ENCODE measurements at regions not wholly inside any gene's neighbourhood (a gene's known extent, or its start where the extent isn't known, plus 50 kb on each side); places are given as distances from the start of the nearest gene placed in this dataset.

- Histone ChIP-seq H4K5ac (ENCODE audit: insufficient read length, low read depth, low read length) (no peak overlapping the region), H2BK15ac (ENCODE audit: low read depth, low read length) (no peak overlapping the region), H2BK20ac (ENCODE audit: low read depth, low read length, poor library complexity, severe bottlenecking) (no peak overlapping the region), H3K27ac (ENCODE audit: insufficient read length, low read depth, low read length) (no peak overlapping the region), H2AFZ (ENCODE audit: low read length) (no peak overlapping the region), H4K8ac (replicated peaks; ENCODE audit: insufficient read length, low read depth, low read length) (no peak overlapping the region), H3K27me3 (ENCODE audit: insufficient read depth, low read length) (no peaks in the 10 kb centered on the region), H3K4me2 (ENCODE audit: insufficient read depth, insufficient read length, low read length) (no peak overlapping the region), H3K79me1 (ENCODE audit: insufficient read depth, low read depth, low read length, poor library complexity, severe bottlenecking) (no peaks in the 10 kb centered on the region), H2BK5ac (ENCODE audit: insufficient read length, low read length) (no peak overlapping the region), H3K18ac (ENCODE audit: insufficient read length, low read depth, low read length) (no peak overlapping the region), H3K23ac (ENCODE audit: insufficient read length, low read depth, low read length) (no peak overlapping the region), H3K14ac (ENCODE audit: insufficient read depth, low read length) (no peak overlapping the region), H4K91ac (ENCODE audit: insufficient read length, low read depth, low read length) (no peak overlapping the region), H2BK12ac (ENCODE audit: insufficient read length, low read depth, low read length) (no peak overlapping the region), H2BK120ac (ENCODE audit: low read depth, low read length, poor library complexity, severe bottlenecking) (no peak overlapping the region), H3K56ac (ENCODE audit: insufficient read length, low read depth, low read length) (no peak overlapping the region), H4K20me1 (ENCODE audit: control insufficient read depth, insufficient read depth, insufficient read length) (no peaks in the 10 kb centered on the region), H3K9me3 (ENCODE audit: control insufficient read depth, low read depth, low read length) (no peaks in the 10 kb centered on the region), H3K4ac (ENCODE audit: low read depth, low read length) (no peak overlapping the region), H2AK5ac (ENCODE audit: insufficient read length, low read length) (no peak overlapping the region), H3K23me2 (ENCODE audit: insufficient read length, low read depth, low read length, poor library complexity, severe bottlenecking) (no peaks in the 10 kb centered on the region), H3K4me1 (ENCODE audit: insufficient read depth, low read length) (peaks cover 3% of the 10 kb centered on the region; the same call in 1 of the 2 replicates), H3K79me2 (ENCODE audit: insufficient read depth, low read length) (no peaks in the 10 kb centered on the region), H3K9ac (ENCODE audit: extremely low read depth, insufficient read length, low read length) (no peak overlapping the region), H3T11ph (ENCODE audit: low read length) (no peak overlapping the region)
- Mint-ChIP-seq H3K9me3 (peaks cover 27 to 36% of the 10 kb centered on the region in 2 experiments), H3K27me3 (ENCODE audit: low read depth) (peaks cover 6% of the 10 kb centered on the region; the same call in 1 of the 2 replicates), H3K4me1 (peaks cover 25 to 34% of the 10 kb centered on the region in 2 experiments), H3K27ac (no peak overlapping the region), H3K36me3 (ENCODE audit: insufficient read depth in 1 of 3, low read depth in 3 of 3) (peaks cover 13 to 33% (median 26%) of the 10 kb centered on the region in 3 experiments), H3K4me3 (no peak overlapping the region)
- TF ChIP-seq, protein P1, sequence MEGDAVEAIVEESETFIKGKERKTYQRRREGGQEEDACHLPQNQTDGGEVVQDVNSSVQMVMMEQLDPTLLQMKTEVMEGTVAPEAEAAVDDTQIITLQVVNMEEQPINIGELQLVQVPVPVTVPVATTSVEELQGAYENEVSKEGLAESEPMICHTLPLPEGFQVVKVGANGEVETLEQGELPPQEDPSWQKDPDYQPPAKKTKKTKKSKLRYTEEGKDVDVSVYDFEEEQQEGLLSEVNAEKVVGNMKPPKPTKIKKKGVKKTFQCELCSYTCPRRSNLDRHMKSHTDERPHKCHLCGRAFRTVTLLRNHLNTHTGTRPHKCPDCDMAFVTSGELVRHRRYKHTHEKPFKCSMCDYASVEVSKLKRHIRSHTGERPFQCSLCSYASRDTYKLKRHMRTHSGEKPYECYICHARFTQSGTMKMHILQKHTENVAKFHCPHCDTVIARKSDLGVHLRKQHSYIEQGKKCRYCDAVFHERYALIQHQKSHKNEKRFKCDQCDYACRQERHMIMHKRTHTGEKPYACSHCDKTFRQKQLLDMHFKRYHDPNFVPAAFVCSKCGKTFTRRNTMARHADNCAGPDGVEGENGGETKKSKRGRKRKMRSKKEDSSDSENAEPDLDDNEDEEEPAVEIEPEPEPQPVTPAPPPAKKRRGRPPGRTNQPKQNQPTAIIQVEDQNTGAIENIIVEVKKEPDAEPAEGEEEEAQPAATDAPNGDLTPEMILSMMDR (conservative IDR thresholded peaks at IDR 0.05): no peak
- WGBS (ENCODE audit: extremely low coverage, insufficient read length, low lambda C conversion rate): no CpG with 5 or more reads among the region's 4 CpGs
- no peak for DNase-seq
Observed at GRCh38 chr10:2966134-2966533, 101.2 kb upstream of the PFKP start.
